ENCODE measurements at regions not wholly inside any gene's neighbourhood (a gene's known extent, or its start where the extent isn't known, plus 50 kb on each side); places are given as distances from the start of the nearest gene placed in this dataset.

DNA sequence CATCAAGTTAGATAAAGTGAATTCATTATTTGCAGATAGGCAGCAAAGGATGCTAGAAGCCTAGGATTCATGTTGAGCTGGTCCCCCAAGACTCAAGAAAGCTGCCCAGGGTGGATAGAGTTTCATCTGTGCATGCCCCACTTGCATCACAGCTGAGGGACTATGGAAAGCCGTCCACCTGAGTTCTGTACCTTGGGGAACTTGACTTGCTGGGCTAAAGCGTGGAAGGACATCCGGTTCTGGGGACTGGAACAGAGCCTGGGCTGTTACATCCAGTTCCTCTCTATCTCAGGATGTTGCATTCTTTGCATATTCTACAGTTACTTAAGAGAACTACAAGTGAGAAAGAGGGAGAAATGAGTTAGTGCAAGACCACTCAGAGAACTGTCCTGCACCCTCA, 458.4 kb downstream of the SHISA9 start:
- Histone ChIP-seq H3K27ac (ENCODE audit: low read depth, low read length, poor library complexity, severe bottlenecking) (no peak overlapping the region), H3K4me3 (ENCODE audit: low read depth, low read length, poor library complexity, severe bottlenecking) (no peak overlapping the region), H3K27me3 (ENCODE audit: insufficient read depth, low read length) (no peaks in the 10 kb centered on the region; the same call in 1 of the 2 replicates), H2AFZ (ENCODE audit: low read length) (no peak overlapping the region), H3K36me3 (ENCODE audit: insufficient read depth, low read length) (peaks cover 7% of the 10 kb centered on the region; the same call in 1 of the 2 replicates), H3F3A (ENCODE audit: insufficient read depth, low read length) (no peaks in the 10 kb centered on the region), H3K79me2 (ENCODE audit: insufficient read depth, low read length) (no peaks in the 10 kb centered on the region), H3K4me1 (ENCODE audit: insufficient read depth, low read length, severe bottlenecking) (no peaks in the 10 kb centered on the region), H3K4me2 (ENCODE audit: low read length) (no peak overlapping the region), H4K20me1 (ENCODE audit: insufficient read depth, low read length) (no peaks in the 10 kb centered on the region), H3K9me3 (ENCODE audit: low read length) (peaks cover 15% of the 10 kb centered on the region), H3K9me2 (ENCODE audit: low read depth, low read length) (no peaks in the 10 kb centered on the region), H3K9ac (ENCODE audit: low read length) (no peak overlapping the region)
- TF ChIP-seq, protein P1, sequence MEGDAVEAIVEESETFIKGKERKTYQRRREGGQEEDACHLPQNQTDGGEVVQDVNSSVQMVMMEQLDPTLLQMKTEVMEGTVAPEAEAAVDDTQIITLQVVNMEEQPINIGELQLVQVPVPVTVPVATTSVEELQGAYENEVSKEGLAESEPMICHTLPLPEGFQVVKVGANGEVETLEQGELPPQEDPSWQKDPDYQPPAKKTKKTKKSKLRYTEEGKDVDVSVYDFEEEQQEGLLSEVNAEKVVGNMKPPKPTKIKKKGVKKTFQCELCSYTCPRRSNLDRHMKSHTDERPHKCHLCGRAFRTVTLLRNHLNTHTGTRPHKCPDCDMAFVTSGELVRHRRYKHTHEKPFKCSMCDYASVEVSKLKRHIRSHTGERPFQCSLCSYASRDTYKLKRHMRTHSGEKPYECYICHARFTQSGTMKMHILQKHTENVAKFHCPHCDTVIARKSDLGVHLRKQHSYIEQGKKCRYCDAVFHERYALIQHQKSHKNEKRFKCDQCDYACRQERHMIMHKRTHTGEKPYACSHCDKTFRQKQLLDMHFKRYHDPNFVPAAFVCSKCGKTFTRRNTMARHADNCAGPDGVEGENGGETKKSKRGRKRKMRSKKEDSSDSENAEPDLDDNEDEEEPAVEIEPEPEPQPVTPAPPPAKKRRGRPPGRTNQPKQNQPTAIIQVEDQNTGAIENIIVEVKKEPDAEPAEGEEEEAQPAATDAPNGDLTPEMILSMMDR (IDR thresholded peaks at IDR 0.05; ENCODE audit: low read length) = no peak
- no peak for TF ChIP-seq EZH2 (IDR thresholded peaks at IDR 0.05; ENCODE audit: borderline replicate concordance, low read length)

DNA sequence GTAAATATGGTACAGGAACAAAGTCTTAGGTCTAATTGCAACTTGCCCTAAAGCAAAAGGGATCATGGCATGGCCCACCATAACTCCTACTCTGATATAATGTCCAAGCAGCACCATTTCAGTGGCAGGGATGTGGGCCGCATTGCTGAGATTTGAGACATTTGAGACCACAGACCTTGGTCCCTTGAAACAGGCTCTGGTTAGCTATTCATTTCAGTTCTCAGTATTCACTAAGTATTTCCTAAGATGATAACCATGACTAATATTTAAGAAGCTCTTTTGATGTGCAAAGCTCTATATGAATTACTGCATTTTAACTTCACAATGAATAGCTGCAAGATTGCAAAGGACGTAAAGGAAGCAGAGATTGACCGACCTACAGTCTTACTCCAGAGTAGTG, 471.0 kb downstream of the SHISA9 start:
- no peak overlapping the region for H3K4me2 ChIP-seq (ENCODE audit: low read length)
- H3K4me1 ChIP-seq (ENCODE audit: insufficient read depth, low read length, severe bottlenecking) = no peaks in the 10 kb centered on the region
- H3K79me2 ChIP-seq (ENCODE audit: insufficient read depth, low read length) = no peaks in the 10 kb centered on the region
- no peaks in the 10 kb centered on the region for H3F3A ChIP-seq (ENCODE audit: insufficient read depth, low read length)
- H2AFZ ChIP-seq (ENCODE audit: low read length) = no peak overlapping the region
- H3K9me2 ChIP-seq (ENCODE audit: low read depth, low read length) = no peaks in the 10 kb centered on the region
- H3K27ac ChIP-seq (ENCODE audit: low read depth, low read length, poor library complexity, severe bottlenecking) = no peak overlapping the region
- no peaks in the 10 kb centered on the region for H3K9me3 ChIP-seq (ENCODE audit: low read length)
- no peaks in the 10 kb centered on the region for H3K36me3 ChIP-seq (ENCODE audit: insufficient read depth, low read length)
- H3K9ac ChIP-seq (ENCODE audit: low read length) = no peak overlapping the region
- TF ChIP-seq EZH2 (IDR thresholded peaks at IDR 0.05; ENCODE audit: borderline replicate concordance, low read length) = no peak
- TF ChIP-seq, protein P1 (IDR thresholded peaks at IDR 0.05; ENCODE audit: low read length) = no peak
- H4K20me1 ChIP-seq (ENCODE audit: insufficient read depth, low read length) = no peaks in the 10 kb centered on the region
- H3K27me3 ChIP-seq (ENCODE audit: insufficient read depth, low read length) = no peaks in the 10 kb centered on the region
- no peak overlapping the region for H3K4me3 ChIP-seq (ENCODE audit: low read depth, low read length, poor library complexity, severe bottlenecking)

DNA sequence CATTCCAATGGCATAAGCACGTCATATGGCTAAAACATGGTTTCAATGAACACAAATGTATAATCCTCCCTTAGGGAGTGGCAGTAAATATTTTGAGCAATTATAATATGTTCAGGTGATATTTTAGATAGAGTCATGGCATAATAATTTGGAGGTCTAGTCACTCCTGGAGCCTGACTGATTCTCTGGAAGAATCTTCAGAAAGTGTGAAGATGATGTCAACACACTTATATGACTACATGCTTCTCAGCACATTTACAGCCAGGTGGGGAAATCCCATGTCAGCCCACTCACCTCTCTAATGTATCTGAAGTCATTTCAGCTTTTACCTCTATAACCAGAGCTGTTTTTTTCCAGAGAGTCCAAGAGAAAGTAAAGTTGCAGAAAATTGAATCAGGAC, 474.8 kb downstream of the SHISA9 start:
- H3K27ac ChIP-seq (ENCODE audit: low read depth, low read length, poor library complexity, severe bottlenecking) = no peak overlapping the region
- H3K4me1 ChIP-seq (ENCODE audit: insufficient read depth, low read length, severe bottlenecking) = no peaks in the 10 kb centered on the region
- H4K20me1 ChIP-seq (ENCODE audit: insufficient read depth, low read length) = no peaks in the 10 kb centered on the region
- no peak overlapping the region for H3K4me2 ChIP-seq (ENCODE audit: low read length)
- no peak overlapping the region for H3K9ac ChIP-seq (ENCODE audit: low read length)
- H3K9me3 ChIP-seq (ENCODE audit: low read length) = 0 out of 2 replicates have a peak, but pooled peaks cover 2% of the 10 kb centered on the region
- H3K9me2 ChIP-seq (ENCODE audit: low read depth, low read length) = no peaks in the 10 kb centered on the region
- H3K27me3 ChIP-seq (ENCODE audit: insufficient read depth, low read length) = no peaks in the 10 kb centered on the region
- no peaks in the 10 kb centered on the region; the same call in 1 of the 2 replicates for H3K36me3 ChIP-seq (ENCODE audit: insufficient read depth, low read length)
- no peaks in the 10 kb centered on the region; the same call in 1 of the 2 replicates for H3F3A ChIP-seq (ENCODE audit: insufficient read depth, low read length)
- TF ChIP-seq EZH2 (IDR thresholded peaks at IDR 0.05; ENCODE audit: borderline replicate concordance, low read length) = no peak
- TF ChIP-seq, protein P1 (IDR thresholded peaks at IDR 0.05; ENCODE audit: low read length) = no peak
- no peaks in the 10 kb centered on the region for H3K79me2 ChIP-seq (ENCODE audit: insufficient read depth, low read length)
- no peak overlapping the region for H2AFZ ChIP-seq (ENCODE audit: low read length)
- H3K4me3 ChIP-seq (ENCODE audit: low read depth, low read length, poor library complexity, severe bottlenecking) = no peak overlapping the region
